H9 (cell line): ENCODE measurements at regions not wholly inside any gene's neighbourhood (a gene's known extent, or its start where the extent isn't known, plus 50 kb on each side); places are given as distances from the start of the nearest gene placed in this dataset.

ENCODE experiments used
- DNase-seq: peaks from one replicate; pipeline ENCODE4 v3.0.0-alpha.2; 2017
- H2AFZ ChIP-seq: one replicate; pipeline ENCODE4 v1.6.1; 2013; ENCODE audit warnings: mild to moderate bottlenecking, low read length, control low read depth, moderate library complexity
- H2AK5ac ChIP-seq: 2 replicates; pipeline ENCODE4 v1.6.1; 2013; ENCODE audit warnings: low read length, control low read depth, mixed read lengths; ENCODE audit not compliant: insufficient read length
- H2BK120ac ChIP-seq: one replicate; pipeline ENCODE4 v1.6.1; 2013; ENCODE audit warnings: low read depth, mild to moderate bottlenecking, low read length, control low read depth, inconsistent platforms; ENCODE audit not compliant: poor library complexity, severe bottlenecking
- H2BK12ac ChIP-seq: 2 replicates; pipeline ENCODE4 v1.6.1; 2013; ENCODE audit warnings: low read length, control low read depth, mixed read lengths, low read depth; ENCODE audit not compliant: insufficient read length
- H2BK15ac ChIP-seq: 2 replicates; pipeline ENCODE4 v1.6.1; 2013; ENCODE audit warnings: low read depth, low read length, control low read depth
- H2BK20ac ChIP-seq: one replicate; pipeline ENCODE4 v1.6.1; 2013; ENCODE audit warnings: low read depth, mild to moderate bottlenecking, low read length, control low read depth, inconsistent platforms; ENCODE audit not compliant: poor library complexity, severe bottlenecking
- H2BK5ac ChIP-seq: 2 replicates; pipeline ENCODE4 v1.6.1; 2013; ENCODE audit warnings: low read length, control low read depth, mixed read lengths; ENCODE audit not compliant: insufficient read length
- H3K14ac ChIP-seq: 2 replicates; pipeline ENCODE4 v1.6.1; 2013; ENCODE audit warnings: low read length, control low read depth; ENCODE audit not compliant: insufficient read depth
- H3K18ac ChIP-seq: 2 replicates; pipeline ENCODE4 v1.6.1; 2013; ENCODE audit warnings: low read depth, mild to moderate bottlenecking, mixed read lengths, low read length, control low read depth; ENCODE audit not compliant: insufficient read length
- H3K23ac ChIP-seq: 2 replicates; pipeline ENCODE4 v1.6.1; 2013; ENCODE audit warnings: low read length, control low read depth, mixed read lengths, low read depth; ENCODE audit not compliant: insufficient read length
- H3K23me2 ChIP-seq: 2 replicates; pipeline ENCODE4 v1.6.1; 2013; ENCODE audit warnings: low read depth, mild to moderate bottlenecking, mixed read lengths, low read length, control low read depth; ENCODE audit not compliant: insufficient read length, poor library complexity, severe bottlenecking
- H3K27ac ChIP-seq: 2 replicates; pipeline ENCODE4 v1.5.1; 2013; ENCODE audit warnings: low read length, control low read depth, mixed read lengths, low read depth; ENCODE audit not compliant: insufficient read length
- H3K27me3 ChIP-seq: 2 replicates; pipeline ENCODE4 v1.6.1; 2013; ENCODE audit warnings: low read length, control low read depth, inconsistent platforms; ENCODE audit not compliant: insufficient read depth
- H3K4ac ChIP-seq: 2 replicates; pipeline ENCODE4 v1.6.1; 2013; ENCODE audit warnings: low read depth, mild to moderate bottlenecking, control low read depth, inconsistent platforms, low read length, moderate library complexity
- H3K4me1 ChIP-seq: 2 replicates; pipeline ENCODE4 v1.6.1; 2013; ENCODE audit warnings: low read length, control low read depth, inconsistent platforms; ENCODE audit not compliant: insufficient read depth
- H3K4me2 ChIP-seq: 2 replicates; pipeline ENCODE4 v1.6.1; 2013; ENCODE audit warnings: low read length, control low read depth, mixed read lengths; ENCODE audit not compliant: insufficient read length, insufficient read depth
- H3K56ac ChIP-seq: 2 replicates; pipeline ENCODE4 v1.6.1; 2013; ENCODE audit warnings: low read depth, mild to moderate bottlenecking, mixed read lengths, low read length, control low read depth; ENCODE audit not compliant: insufficient read length
- H3K79me1 ChIP-seq: 2 replicates; pipeline ENCODE4 v1.6.1; 2013; ENCODE audit warnings: low read depth, mild to moderate bottlenecking, moderate library complexity, low read length, control low read depth, inconsistent platforms; ENCODE audit not compliant: insufficient read depth, poor library complexity, severe bottlenecking
- H3K79me2 ChIP-seq: 2 replicates; pipeline ENCODE4 v1.6.1; 2013; ENCODE audit warnings: low read length, control low read depth, inconsistent platforms; ENCODE audit not compliant: insufficient read depth
- H3K9ac ChIP-seq: 2 replicates; pipeline ENCODE4 v1.6.1; 2013; ENCODE audit warnings: low read length, control low read depth, mixed read lengths; ENCODE audit not compliant: insufficient read length; ENCODE audit errors: extremely low read depth
- H3K9me3 ChIP-seq: one replicate; pipeline ENCODE4 v1.6.1; 2013; ENCODE audit warnings: low read depth, low read length, inconsistent platforms; ENCODE audit not compliant: control insufficient read depth
- H3T11ph ChIP-seq: one replicate; pipeline ENCODE4 v1.6.1; 2013; ENCODE audit warnings: mild to moderate bottlenecking, low read length, control low read depth, inconsistent platforms
- H4K20me1 ChIP-seq: one replicate; pipeline ENCODE4 v1.6.1; 2013; ENCODE audit not compliant: control insufficient read depth, insufficient read length, insufficient read depth
- H4K5ac ChIP-seq: 2 replicates; pipeline ENCODE4 v1.6.1; 2013; ENCODE audit warnings: low read depth, mild to moderate bottlenecking, mixed read lengths, low read length, control low read depth; ENCODE audit not compliant: insufficient read length
- H4K8ac ChIP-seq: replicated peaks from 2 replicates; pipeline ENCODE4 v1.6.1; 2013; ENCODE audit warnings: low read length, control low read depth, mixed read lengths, low read depth; ENCODE audit not compliant: insufficient read length
- H4K91ac ChIP-seq: 2 replicates; pipeline ENCODE4 v1.6.1; 2013; ENCODE audit warnings: low read depth, mild to moderate bottlenecking, moderate library complexity, mixed read lengths, low read length, control low read depth; ENCODE audit not compliant: insufficient read length
- H3K27ac Mint-ChIP-seq, 3 experiments: 2 replicates in 2 of 3; 3 replicates in 1 of 3; pipeline ENCODE4 v1.8.0; 2020 to 2021; ENCODE audit warnings: mixed read lengths in 3 of 3, mild to moderate bottlenecking in 1 of 3, moderate library complexity in 1 of 3
- H3K27me3 Mint-ChIP-seq: 2 replicates; pipeline ENCODE4 v1.8.0; 2021; ENCODE audit warnings: low read depth, mild to moderate bottlenecking, moderate library complexity, mixed read lengths
- H3K36me3 Mint-ChIP-seq, 3 experiments: 2 replicates in 2 of 3; 3 replicates in 1 of 3; pipeline ENCODE4 v1.8.0; 2020 to 2021; ENCODE audit warnings: low read depth in 3 of 3, mixed read lengths in 3 of 3; ENCODE audit not compliant: insufficient read depth in 1 of 3
- H3K4me1 Mint-ChIP-seq, 2 experiments: 2 replicates each; pipeline ENCODE4 v1.8.0; 2020; ENCODE audit warnings: mixed read lengths in 2 of 2
- H3K4me3 Mint-ChIP-seq, 2 experiments: 2 replicates in 1 of 2; 3 replicates in 1 of 2; pipeline ENCODE4 v1.8.0; 2020 to 2021; ENCODE audit warnings: mild to moderate bottlenecking in 2 of 2, mixed read lengths in 2 of 2, moderate library complexity in 1 of 2
- H3K9me3 Mint-ChIP-seq, 2 experiments: 2 replicates in 1 of 2; 3 replicates in 1 of 2; pipeline ENCODE4 v1.8.0; 2020; ENCODE audit warnings: mild to moderate bottlenecking in 2 of 2, mixed read lengths in 2 of 2, moderate library complexity in 1 of 2
- WGBS: extraction: QIAGEN DNeasy Blood & Tissue Kit; methylation state at CpG from one replicate; pipeline ENCODE4 v1.1.7; 2013; ENCODE audit warnings: missing lambda C conversion rate, low lambda C conversion rate, mixed read lengths; ENCODE audit not compliant: insufficient read length; ENCODE audit errors: extremely low coverage; 5-methylcytosine and 5-hydroxymethylcytosine counted together
- TF ChIP-seq, protein P1 (sequence below): fragments of 200-600 bp; sonication (generic); conservative IDR thresholded peaks from 3 replicates; pipeline ENCODE4 v1.8.0; 2021; ENCODE audit warnings: antibody characterized with exemption, mild to moderate bottlenecking

DNA sequence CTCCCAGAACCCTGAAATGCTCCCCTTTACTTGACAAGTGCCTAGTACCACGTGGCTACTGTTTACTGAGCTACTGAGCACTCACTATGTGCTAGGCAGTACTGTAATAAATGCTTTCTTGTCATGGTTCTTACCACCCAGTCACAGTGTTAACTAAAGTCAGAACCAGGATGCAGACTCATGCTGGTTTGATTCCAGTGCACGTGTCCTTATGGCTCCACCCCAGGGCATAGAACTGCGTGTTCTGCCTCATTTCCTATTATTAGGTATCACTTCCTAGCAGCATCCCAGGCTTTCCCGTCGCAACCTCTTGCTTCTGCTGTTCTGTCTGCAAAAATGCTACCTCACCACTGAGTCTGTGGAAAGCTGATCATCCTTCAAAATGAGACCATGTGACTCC, 71.7 kb upstream of the DOCK1 start:
- H3K27ac Mint-ChIP-seq, result no peak overlapping the region
- Histone ChIP-seq H3K56ac (no peak overlapping the region), H2AK5ac (no peak overlapping the region), H3K9me3 (no peaks in the 10 kb centered on the region), H2AFZ (no peak overlapping the region), H4K5ac (no peak overlapping the region), H3T11ph (no peak overlapping the region), H3K79me2 (no peaks in the 10 kb centered on the region), H2BK12ac (no peak overlapping the region), H3K27ac (no peak overlapping the region), H3K4ac (no peak overlapping the region), H4K20me1 (no peaks in the 10 kb centered on the region), H4K91ac (no peak overlapping the region), H3K4me1 (no peaks in the 10 kb centered on the region), H2BK15ac (no peak overlapping the region), H4K8ac (no peak overlapping the region), H3K23me2 (no peaks in the 10 kb centered on the region), H3K18ac (no peak overlapping the region), H3K4me2 (no peak overlapping the region), H2BK120ac (no peak overlapping the region), H3K23ac (no peak overlapping the region), H3K27me3 (no peaks in the 10 kb centered on the region), H2BK20ac (no peak overlapping the region), H3K14ac (no peak overlapping the region), H3K79me1 (no peaks in the 10 kb centered on the region), H2BK5ac (no peak overlapping the region), H3K9ac (no peak overlapping the region)
- no peaks in the 10 kb centered on the region; a peak in 3 of 5 replicates for H3K9me3 Mint-ChIP-seq
- TF ChIP-seq, protein P1, sequence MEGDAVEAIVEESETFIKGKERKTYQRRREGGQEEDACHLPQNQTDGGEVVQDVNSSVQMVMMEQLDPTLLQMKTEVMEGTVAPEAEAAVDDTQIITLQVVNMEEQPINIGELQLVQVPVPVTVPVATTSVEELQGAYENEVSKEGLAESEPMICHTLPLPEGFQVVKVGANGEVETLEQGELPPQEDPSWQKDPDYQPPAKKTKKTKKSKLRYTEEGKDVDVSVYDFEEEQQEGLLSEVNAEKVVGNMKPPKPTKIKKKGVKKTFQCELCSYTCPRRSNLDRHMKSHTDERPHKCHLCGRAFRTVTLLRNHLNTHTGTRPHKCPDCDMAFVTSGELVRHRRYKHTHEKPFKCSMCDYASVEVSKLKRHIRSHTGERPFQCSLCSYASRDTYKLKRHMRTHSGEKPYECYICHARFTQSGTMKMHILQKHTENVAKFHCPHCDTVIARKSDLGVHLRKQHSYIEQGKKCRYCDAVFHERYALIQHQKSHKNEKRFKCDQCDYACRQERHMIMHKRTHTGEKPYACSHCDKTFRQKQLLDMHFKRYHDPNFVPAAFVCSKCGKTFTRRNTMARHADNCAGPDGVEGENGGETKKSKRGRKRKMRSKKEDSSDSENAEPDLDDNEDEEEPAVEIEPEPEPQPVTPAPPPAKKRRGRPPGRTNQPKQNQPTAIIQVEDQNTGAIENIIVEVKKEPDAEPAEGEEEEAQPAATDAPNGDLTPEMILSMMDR, result no peak
- peaks cover 8% of the 10 kb centered on the region for H3K27me3 Mint-ChIP-seq
- H3K4me1 Mint-ChIP-seq, result no peaks in the 10 kb centered on the region
- no peak for DNase-seq
- no peaks in the 10 kb centered on the region for H3K36me3 Mint-ChIP-seq
- H3K4me3 Mint-ChIP-seq, result no peak overlapping the region
- WGBS, result no CpG with 5 or more reads among the region's 5 CpGs
